GM11168 (cell line): ENCODE measurements at regions not wholly inside any gene's neighbourhood (a gene's known extent, or its start where the extent isn't known, plus 50 kb on each side); places are given as distances from the start of the nearest gene placed in this dataset.

Experiments
- in situ Hi-C: fragments of 300-500 bp; cut with MboI; formaldehyde crosslinking; loops from one replicate; pipeline ENCODE4 v1.12.0; 2022; ENCODE audit warnings: low sequenced_read_pairs; ENCODE audit not compliant: unreplicated experiment

GRCh38 chr3:99467420-99467819 lies 171.0 kb upstream of the COL8A1 start:
- in situ Hi-C loops: no loop called here

- in situ Hi-C loops: no loop called here
These were observed 172.1 kb upstream of the COL8A1 start for GRCh38 chr3:99466331-99466730.

DNA sequence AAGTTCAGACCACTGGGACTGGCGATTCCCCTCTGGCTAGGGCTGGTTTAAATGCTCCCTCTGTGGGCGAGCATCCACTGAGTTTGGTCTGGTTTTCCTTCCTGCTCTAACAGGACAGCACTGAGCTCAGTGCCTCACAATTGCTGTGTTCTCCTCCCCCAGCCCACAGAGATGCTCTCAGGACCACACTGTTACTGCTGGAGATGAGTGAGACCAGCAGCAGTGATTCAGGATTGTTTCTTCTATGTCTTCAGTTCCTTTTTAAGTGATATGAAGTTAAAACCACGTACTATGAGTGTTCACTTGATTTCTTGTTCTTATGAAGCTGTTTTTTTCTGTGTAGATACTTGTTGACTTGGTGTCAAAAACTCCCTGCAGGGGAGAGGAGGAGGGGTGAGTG lies 180.4 kb upstream of the COL8A1 start:
- in situ Hi-C loops: no loop called here

DNA sequence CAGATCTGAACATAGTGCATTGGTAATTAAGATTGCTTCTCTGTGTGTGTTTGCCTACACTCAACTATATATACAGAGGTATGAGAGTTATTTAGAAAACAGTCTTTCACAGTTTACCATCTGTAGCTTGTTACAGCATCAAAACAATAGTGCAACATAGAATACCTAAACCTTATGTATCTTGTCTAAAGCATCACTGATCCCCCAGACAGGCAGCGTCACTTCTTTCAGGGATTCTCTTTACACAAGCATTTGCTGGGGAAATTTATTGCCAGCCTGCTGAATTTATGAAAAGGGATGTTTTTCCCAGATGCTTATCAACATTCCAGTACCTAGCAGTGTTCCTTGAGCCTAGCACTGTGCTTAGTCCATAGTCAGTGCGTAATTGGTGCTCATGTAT lies 195.8 kb upstream of the COL8A1 start:
- in situ Hi-C loops: no loop called here

DNA sequence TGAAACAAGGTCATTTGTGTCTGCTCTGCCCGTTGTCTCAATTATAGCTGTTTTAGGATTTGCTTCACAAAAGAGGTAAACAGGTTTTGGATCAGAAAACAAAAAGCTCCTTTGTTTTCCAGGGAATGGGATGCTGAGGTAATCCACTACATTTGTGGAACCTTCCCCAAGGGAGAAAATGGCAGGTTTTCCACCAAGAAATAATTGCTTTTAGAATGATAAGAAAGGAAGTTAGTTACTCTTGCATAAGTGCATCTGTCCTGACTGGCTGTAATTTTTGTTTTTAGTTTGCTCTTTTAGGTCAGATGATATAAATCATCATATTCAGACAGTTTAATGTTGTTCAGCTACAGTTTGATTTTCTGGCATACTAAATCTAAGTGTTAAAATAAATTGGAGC lies 198.5 kb upstream of the COL8A1 start:
- in situ Hi-C loops: no loop called here

- in situ Hi-C loops: no loop called here
These were observed 204.2 kb upstream of the COL8A1 start for GRCh38 chr3:99434190-99434589.

- in situ Hi-C loops: no loop called here
These were observed 207.9 kb upstream of the COL8A1 start for GRCh38 chr3:99430348-99431134.

DNA sequence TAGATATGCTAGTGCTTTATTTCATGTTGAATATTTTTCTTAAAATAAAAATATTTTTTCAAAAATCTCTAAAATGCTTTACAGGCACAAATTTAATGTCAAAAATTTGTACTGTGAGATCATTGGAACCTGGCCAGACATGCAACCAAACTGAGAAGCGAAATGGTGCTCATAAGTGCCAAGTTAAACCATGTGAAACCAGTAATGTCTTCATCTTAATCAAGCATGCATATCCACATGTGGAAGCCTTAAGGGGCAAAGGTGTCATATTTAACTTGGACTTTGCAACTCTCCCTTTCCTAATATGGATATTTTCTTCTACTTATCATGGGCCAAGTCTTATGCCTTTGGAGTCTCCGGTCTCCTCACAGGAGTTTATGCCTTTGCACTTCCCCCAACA lies 208.9 kb upstream of the COL8A1 start:
- in situ Hi-C loops: no loop called here

- in situ Hi-C loops: no loop called here
These were observed 212.5 kb upstream of the COL8A1 start for GRCh38 chr3:99425930-99426329.

DNA sequence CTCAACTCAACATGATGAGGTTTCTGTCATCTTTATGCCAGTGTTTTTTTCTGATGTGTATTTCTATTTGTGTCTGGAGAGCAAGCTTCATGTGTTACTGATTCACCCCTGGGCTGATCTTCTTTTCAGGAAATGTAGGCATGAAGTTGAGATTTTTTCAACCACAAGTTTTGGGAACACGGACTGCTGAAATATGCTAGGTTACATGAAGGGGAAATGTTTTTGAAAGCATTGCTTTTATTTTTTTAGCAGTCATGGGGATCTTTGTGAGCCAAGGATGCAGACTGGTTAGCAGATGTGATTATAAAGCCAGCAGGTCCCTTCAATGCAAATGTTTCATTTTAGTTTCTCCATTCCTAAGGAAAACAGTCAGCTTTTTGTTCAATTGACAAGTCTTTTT lies 219.3 kb upstream of the COL8A1 start:
- in situ Hi-C loops: no loop called here

DNA sequence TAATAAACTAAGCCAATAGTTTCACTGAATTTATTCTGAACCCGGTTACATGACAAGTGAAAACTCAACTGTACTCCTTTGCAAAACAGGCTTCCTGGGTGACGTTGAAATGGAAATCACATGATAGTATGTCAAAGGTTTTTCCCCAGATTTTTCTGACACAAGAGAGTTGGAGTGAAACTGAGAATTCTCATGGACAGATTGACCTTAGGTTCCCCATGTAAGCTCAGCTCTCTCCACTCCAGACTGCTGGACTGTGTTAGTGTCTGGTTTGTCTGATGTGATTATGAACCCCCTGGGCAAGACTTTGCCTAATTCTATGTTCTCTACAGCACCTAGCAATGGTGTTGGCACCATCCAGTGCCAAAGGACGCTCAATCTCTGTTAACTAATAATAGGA lies 219.7 kb upstream of the COL8A1 start:
- in situ Hi-C loops: no loop called here

GRCh38 chr3:99418209-99418635 lies 220.2 kb upstream of the COL8A1 start:
- in situ Hi-C loops: no loop called here

- in situ Hi-C loops: no loop called here
These were observed 224.9 kb upstream of the COL8A1 start for GRCh38 chr3:99413504-99413903.

DNA sequence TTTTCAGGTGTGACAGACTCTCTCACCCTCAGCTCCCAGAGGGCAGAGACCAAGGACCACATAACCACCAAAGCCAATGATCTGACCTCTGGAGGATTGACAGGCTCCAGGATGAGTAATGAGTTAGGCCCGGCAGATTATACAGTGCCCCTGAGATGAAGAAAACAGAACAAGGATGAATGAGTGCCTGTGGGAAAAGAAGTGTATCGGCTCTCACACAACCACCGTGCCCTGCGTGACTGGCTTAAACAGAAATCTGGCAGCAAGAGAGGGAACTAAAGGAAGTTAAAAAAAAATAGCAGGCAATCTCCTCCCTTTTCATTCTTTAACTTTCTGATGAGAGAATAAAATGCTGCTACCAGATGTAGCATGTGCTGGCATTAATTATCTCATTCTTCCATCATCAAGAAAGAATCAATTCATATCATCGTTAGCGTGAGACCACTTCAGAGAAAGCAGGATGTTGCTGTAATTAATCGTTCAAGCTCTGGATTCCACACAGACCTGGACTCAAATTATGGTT lies 227.5 kb upstream of the COL8A1 start:
- in situ Hi-C loops: no loop called here

- in situ Hi-C loops: no loop called here
These were observed 228.4 kb upstream of the COL8A1 start for GRCh38 chr3:99409961-99410360.

- in situ Hi-C loops: no loop called here
These were observed 231.1 kb upstream of the COL8A1 start for GRCh38 chr3:99407257-99407656.

DNA sequence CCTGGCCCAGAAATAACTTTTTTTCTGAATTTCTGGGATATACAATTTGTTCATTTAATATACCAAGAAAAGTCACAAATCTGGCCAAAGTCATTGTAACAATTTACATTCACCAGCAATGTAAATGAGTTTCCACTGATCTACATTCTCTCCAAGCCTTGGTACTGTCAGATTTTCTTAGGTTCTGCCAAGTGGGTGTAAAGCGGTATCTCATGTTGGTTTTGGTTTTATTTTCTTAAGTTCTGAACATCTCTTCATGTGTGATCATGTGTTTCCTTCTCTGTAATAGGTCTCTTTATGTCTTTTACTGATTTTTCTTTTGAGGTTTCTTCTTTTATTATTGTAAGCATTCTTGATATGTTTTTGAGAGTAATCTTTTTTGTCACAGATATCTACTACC lies 235.6 kb upstream of the COL8A1 start:
- in situ Hi-C loops: no loop called here

- in situ Hi-C loops: no loop called here
These were observed 238.0 kb upstream of the COL8A1 start for GRCh38 chr3:99400352-99400751.

GRCh38 chr3:99396651-99397275 lies 241.6 kb upstream of the COL8A1 start:
- in situ Hi-C loops: no loop called here

DNA sequence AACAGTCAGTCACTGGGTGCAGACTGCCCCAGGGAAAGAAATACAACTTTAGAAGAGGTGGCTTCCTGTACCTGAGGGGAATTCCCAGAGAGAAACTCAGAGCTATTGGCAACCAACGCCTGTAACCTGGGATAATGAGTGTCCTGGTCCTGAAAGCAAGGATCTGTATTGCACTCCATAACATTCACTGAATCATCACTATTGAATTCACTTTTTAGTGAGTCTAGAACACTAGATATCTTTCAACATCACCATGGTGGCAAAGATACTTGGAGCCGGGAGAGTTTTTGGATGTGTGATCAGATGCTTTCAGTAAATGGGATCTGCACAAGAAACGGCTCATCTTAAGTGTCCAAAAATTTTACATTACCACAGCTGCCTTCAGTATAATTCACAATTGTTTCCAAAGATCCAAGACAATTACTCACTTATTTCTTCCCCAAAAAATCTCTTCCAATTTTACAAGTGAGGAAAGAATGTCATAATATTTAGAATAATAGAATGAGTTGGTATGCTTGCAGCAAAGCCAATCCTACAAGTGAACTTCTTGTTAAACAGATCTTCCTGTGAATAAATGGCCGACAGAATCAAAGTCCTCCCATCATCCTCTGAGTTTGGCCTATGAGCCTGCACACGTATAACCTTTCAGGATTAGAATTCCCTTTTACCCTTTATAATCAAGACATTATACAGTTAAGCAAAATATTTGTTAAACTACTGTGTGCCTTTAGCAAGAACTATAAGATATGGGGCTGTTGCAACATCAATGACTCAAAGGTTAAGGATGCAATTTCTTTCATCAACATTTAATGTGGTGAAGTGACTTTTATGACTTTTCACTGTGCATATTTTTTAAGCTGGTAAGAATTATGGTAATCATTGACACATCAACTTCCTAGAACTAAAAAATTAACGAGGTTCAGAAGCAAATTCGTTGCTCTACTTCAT lies 243.3 kb upstream of the COL8A1 start:
- in situ Hi-C loops: no loop called here

DNA sequence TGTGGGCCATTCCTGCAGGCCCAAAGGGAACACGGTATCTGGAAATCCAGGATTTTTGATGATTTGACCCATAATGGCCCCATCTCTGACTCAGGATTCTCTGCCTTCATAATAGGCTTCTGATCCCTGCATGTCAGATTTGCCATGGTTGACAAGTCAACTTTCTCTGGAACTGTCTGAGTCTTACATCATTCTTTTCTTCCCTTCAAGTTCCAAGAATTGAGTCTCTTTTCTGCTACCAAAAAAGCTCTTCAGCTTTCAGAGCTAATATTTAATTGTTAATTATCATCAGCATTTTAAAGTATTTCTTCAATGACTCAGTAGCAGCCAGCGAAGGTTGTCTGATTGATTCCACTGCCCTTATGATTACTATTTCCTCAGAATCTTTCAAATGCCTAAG lies 244.4 kb upstream of the COL8A1 start:
- in situ Hi-C loops: no loop called here
